GM13976 (cell line): ENCODE measurements at regions not wholly inside any gene's neighbourhood (a gene's known extent, or its start where the extent isn't known, plus 50 kb on each side); places are given as distances from the start of the nearest gene placed in this dataset.

ENCODE experiments used
- DNase-seq: peaks from one replicate; pipeline ENCODE4 v3.0.0; 2012; ENCODE audit warnings: low spot score
- CTCF ChIP-seq: IDR thresholded peaks from 2 replicates; pipeline ENCODE4 v1.5.1; 2012; ENCODE audit warnings: borderline replicate concordance, mild to moderate bottlenecking; ENCODE audit not compliant: insufficient read depth; ENCODE audit errors: extremely low read depth, missing control alignments, control extremely low read depth
- in situ Hi-C: fragments of 300-500 bp; cut with MboI; formaldehyde crosslinking; loops from one replicate; pipeline ENCODE4 v1.12.0; 2022; ENCODE audit warnings: low sequenced_read_pairs, mixed read lengths, inconsistent platforms; ENCODE audit not compliant: unreplicated experiment

GRCh38 chr10:21169271-21169670, 272.2 kb upstream of the NEBL start:
- TF ChIP-seq CTCF: no peak
- DNase-seq: no peak
- in situ Hi-C loops: no loop called here

GRCh38 chr10:21167288-21168010, 270.3 kb upstream of the NEBL start:
- no peak for DNase-seq
- TF ChIP-seq CTCF: no peak
- in situ Hi-C loops: no loop called here

- DNase-seq: no peak
- in situ Hi-C loops: no loop called here
- TF ChIP-seq CTCF: no peak
Observed at GRCh38 chr10:21166557-21167287, 269.6 kb upstream of the NEBL start.

GRCh38 chr10:21165489-21165888, 268.4 kb upstream of the NEBL start:
- DNase-seq: no peak
- TF ChIP-seq CTCF: no peak
- in situ Hi-C loops: no loop called here

- TF ChIP-seq CTCF: no peak
- no peak for DNase-seq
- in situ Hi-C loops: no loop called here
Observed at GRCh38 chr10:21164687-21165086, 267.6 kb upstream of the NEBL start.

GRCh38 chr10:21162948-21163347, 265.8 kb upstream of the NEBL start:
- in situ Hi-C loops: no loop called here
- no peak for DNase-seq
- TF ChIP-seq CTCF: no peak
